Esophagus squamous epithelium (tissue), 5 donors: ENCODE measurements at regions not wholly inside any gene's neighbourhood (a gene's known extent, or its start where the extent isn't known, plus 50 kb on each side); places are given as distances from the start of the nearest gene placed in this dataset.

ENCODE experiments used
- DNase-seq: peaks from one replicate; lab custom pipeline; 2025; lab: John Stamatoyannopoulos, UW
- H3K27ac ChIP-seq, 4 donors: fragments of 200-600 bp; sonication (generic); one replicate each; pipeline ENCODE4 v1.5.1; 2016 to 2019; ENCODE audit warnings: mild to moderate bottlenecking in 1 of 4
- H3K27me3 ChIP-seq, 4 donors: fragments of 200-600 bp; sonication (generic); 1 replicate in 3 of 4; 2 replicates in 1 of 4; pipeline versions ENCODE4 v1.5.1 to v1.6.0; 2017 to 2021; ENCODE audit warnings: antibody characterized with exemption in 1 of 4
- H3K36me3 ChIP-seq, 3 donors: fragments of 200-600 bp; sonication (generic); one replicate each; pipeline ENCODE4 v1.5.1; 2016 to 2019
- H3K4me1 ChIP-seq, 3 donors: fragments of 200-600 bp; sonication (generic); one replicate each; pipeline ENCODE4 v1.5.1; 2017 to 2019
- H3K4me3 ChIP-seq, 4 donors: fragments of 200-600 bp; sonication (generic); 1 replicate in 3 of 4; 2 replicates in 1 of 4; pipeline ENCODE4 v1.5.1; 2016 to 2019; ENCODE audit warnings: mild to moderate bottlenecking in 2 of 4, moderate library complexity in 1 of 4
- H3K9me3 ChIP-seq, 3 donors: fragments of 200-600 bp; sonication (generic); one replicate each; pipeline ENCODE4 v1.5.1; 2016 to 2019
- POLR2A ChIP-seq, 4 donors: fragments of 450-650 bp; IDR thresholded peaks; one replicate each; pipeline ENCODE4 v1.6.1; 2017; ENCODE audit warnings: antibody characterized with exemption in 4 of 4, mild to moderate bottlenecking in 4 of 4, moderate library complexity in 3 of 4
- WGBS, 2 donors: methylation state at CpG; one replicate each; pipeline ENCODE4 v1.1.5; 2018; 5-methylcytosine and 5-hydroxymethylcytosine counted together
- intact Hi-C: fragments of 100-400 bp; cut with DNase I; formaldehyde crosslinking; loops from one replicate; pipeline ENCODE4 v1.15.0; 2022
- TF ChIP-seq, protein P1 (sequence below), 6 experiments: fragments of 450-650 bp in 4 of 6; fragments of 200-600 bp in 2 of 6; sonication (generic) in 2 of 6; IDR thresholded peaks; one replicate each; pipeline ENCODE4 v1.5.1; 2016 to 2019; ENCODE audit warnings: antibody characterized with exemption in 6 of 6, mild to moderate bottlenecking in 4 of 6, moderate library complexity in 4 of 6
- donor health status: DM: yes; HTN: yes; CAD: no.

DNA sequence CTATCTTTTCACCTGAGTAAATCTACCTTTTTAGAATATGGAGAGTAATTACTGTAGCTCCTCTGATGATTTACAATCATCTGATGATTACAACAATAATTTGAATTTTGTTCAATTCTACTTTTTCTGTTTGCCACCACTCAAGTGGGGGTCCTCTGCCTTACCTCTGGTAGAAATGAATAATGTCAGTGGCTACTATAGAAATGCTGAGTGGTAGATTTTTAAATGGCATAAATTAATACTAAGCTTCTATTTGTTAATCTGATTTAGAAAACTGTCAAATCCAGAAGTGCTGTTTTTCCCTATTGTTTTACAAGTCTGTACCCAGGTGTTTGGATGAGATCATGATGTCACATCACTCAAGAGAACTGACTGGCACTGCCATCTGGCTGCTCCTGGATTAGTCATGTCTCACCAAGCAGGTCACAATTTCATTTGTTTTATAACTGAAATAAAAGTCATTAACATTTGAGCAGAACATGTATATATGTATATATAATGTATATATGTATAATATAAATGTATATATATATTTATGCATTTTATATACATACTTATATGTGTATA lies 494.8 kb downstream of the TBC1D4 start:
- Histone ChIP-seq H3K9me3 (no peaks in the 10 kb centered on the region), H3K4me3 (no peak overlapping the region), H3K36me3 (no peaks in the 10 kb centered on the region), H3K27ac (no peak overlapping the region), H3K27me3 (no peaks in the 10 kb centered on the region), H3K4me1 (no peaks in the 10 kb centered on the region)
- intact Hi-C loops = no loop called here
- TF ChIP-seq POLR2A (IDR thresholded peaks at IDR 0.05) = no peak
- TF ChIP-seq, protein P1, sequence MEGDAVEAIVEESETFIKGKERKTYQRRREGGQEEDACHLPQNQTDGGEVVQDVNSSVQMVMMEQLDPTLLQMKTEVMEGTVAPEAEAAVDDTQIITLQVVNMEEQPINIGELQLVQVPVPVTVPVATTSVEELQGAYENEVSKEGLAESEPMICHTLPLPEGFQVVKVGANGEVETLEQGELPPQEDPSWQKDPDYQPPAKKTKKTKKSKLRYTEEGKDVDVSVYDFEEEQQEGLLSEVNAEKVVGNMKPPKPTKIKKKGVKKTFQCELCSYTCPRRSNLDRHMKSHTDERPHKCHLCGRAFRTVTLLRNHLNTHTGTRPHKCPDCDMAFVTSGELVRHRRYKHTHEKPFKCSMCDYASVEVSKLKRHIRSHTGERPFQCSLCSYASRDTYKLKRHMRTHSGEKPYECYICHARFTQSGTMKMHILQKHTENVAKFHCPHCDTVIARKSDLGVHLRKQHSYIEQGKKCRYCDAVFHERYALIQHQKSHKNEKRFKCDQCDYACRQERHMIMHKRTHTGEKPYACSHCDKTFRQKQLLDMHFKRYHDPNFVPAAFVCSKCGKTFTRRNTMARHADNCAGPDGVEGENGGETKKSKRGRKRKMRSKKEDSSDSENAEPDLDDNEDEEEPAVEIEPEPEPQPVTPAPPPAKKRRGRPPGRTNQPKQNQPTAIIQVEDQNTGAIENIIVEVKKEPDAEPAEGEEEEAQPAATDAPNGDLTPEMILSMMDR (IDR thresholded peaks at IDR 0.05) = no peak
- DNase-seq = no peak

DNA sequence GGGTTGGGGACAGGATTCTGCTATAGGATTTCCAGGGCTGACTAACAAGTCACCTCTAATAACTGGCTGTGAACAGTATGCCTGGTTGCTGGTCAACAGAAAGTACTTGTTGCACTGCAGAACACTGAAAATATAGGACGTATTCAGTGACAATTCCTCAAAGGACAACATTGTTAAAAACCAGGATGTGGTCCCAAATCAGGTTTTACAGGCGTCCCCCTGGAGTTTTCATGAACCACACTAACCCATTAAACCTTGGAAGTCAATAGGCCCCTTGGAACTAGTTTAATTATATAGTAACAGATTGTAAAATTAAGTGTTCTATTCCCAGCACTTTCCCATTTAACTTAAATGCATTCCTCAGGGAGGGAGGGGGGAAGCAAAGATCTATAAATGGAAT lies 495.4 kb downstream of the TBC1D4 start:
- no peaks in the 10 kb centered on the region for H3K27me3 ChIP-seq
- H3K9me3 ChIP-seq = no peaks in the 10 kb centered on the region
- H3K27ac ChIP-seq = no peak overlapping the region
- no peaks in the 10 kb centered on the region for H3K4me1 ChIP-seq
- TF ChIP-seq, protein P1 (IDR thresholded peaks at IDR 0.05) = no peak
- TF ChIP-seq POLR2A (IDR thresholded peaks at IDR 0.05) = no peak
- DNase-seq = no peak
- H3K4me3 ChIP-seq = no peak overlapping the region
- intact Hi-C loops = no loop called here
- 55 to 72% methylated on average over 2 of the region's 2 CpGs for WGBS, 2 donors
- no peaks in the 10 kb centered on the region for H3K36me3 ChIP-seq

DNA sequence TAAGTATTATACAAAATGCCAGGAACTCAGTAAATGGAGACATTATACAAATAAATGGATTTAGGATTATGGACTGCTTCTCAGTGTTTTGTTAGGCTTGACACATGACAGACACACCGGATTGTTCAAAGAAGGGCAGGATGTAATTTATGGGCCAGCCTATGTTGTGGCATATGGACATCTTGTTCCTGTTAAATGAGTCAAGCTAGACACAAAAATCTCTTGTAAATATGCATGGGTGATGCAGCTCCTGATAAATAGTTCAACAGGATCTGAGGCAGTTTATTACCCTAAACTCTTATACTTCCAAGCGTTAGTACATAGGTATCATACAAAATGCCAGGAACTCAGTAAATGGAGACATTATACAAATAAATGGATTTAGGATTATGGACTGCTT lies 502.3 kb downstream of the TBC1D4 start:
- no peaks in the 10 kb centered on the region for H3K27me3 ChIP-seq
- TF ChIP-seq POLR2A (IDR thresholded peaks at IDR 0.05) = no peak
- TF ChIP-seq, protein P1 (IDR thresholded peaks at IDR 0.05) = no peak
- H3K36me3 ChIP-seq = no peaks in the 10 kb centered on the region
- intact Hi-C loops = no loop called here
- no peak overlapping the region for H3K27ac ChIP-seq
- H3K4me1 ChIP-seq = no peaks in the 10 kb centered on the region
- DNase-seq = no peak
- no peaks in the 10 kb centered on the region for H3K9me3 ChIP-seq
- no peak overlapping the region for H3K4me3 ChIP-seq
- WGBS, 2 donors = 54 to 79% methylated on average over 2 of the region's 2 CpGs

DNA sequence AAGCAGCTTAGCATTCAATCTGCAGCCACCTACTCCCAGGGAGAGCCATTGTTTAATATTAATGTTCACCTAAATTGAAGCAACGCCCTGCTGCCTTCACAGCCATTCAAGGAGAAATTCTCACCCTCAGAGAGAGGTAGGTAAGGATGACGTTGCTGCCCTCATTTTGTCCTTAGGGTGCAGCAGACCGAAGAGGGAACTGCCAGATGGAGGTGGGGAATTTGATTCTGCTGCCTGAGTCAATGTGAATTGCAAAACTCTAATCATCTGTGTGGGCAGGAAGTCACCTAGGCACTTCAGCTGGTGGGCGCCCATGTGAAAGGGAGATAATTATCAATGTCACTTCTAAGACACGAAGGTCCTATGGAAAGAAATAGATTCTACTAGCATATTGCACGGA lies 503.4 kb downstream of the TBC1D4 start:
- H3K4me1 ChIP-seq = no peaks in the 10 kb centered on the region
- 54 to 62% methylated on average over 4 to 6 of the region's 6 CpGs for WGBS, 2 donors
- no peak for DNase-seq
- no peak overlapping the region for H3K27ac ChIP-seq
- no peak overlapping the region for H3K4me3 ChIP-seq
- TF ChIP-seq, protein P1 (IDR thresholded peaks at IDR 0.05) = no peak
- no peak for TF ChIP-seq POLR2A (IDR thresholded peaks at IDR 0.05)
- no peaks in the 10 kb centered on the region for H3K36me3 ChIP-seq
- intact Hi-C loops = no loop called here
- no peaks in the 10 kb centered on the region for H3K27me3 ChIP-seq
- H3K9me3 ChIP-seq = no peaks in the 10 kb centered on the region

DNA sequence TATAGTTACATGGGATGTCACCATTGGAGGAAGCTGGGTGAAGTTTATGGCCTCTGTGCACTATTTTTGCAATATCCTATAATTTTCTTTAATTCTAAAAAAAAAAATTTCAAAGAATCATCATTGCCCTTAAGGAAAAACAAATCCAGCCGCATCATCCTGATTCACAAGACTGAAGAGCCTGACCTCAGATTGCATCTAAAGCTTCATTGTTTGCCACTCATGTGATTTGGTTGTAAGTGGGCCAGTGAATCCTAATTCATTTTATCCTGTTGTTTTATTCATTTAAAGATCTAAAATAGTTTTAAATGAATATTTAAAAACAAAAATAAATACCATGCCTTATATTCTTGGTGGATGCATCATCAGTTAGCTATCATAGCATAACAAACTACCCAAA lies 504.5 kb downstream of the TBC1D4 start:
- TF ChIP-seq, protein P1 (IDR thresholded peaks at IDR 0.05) = no peak
- no peak for TF ChIP-seq POLR2A (IDR thresholded peaks at IDR 0.05)
- DNase-seq = no peak
- H3K36me3 ChIP-seq = no peaks in the 10 kb centered on the region
- 67 to 80% methylated on average over 1 of the region's 1 CpG for WGBS, 2 donors
- no peak overlapping the region for H3K4me3 ChIP-seq
- H3K4me1 ChIP-seq = no peaks in the 10 kb centered on the region
- no peak overlapping the region for H3K27ac ChIP-seq
- intact Hi-C loops = no loop called here
- no peaks in the 10 kb centered on the region for H3K27me3 ChIP-seq
- H3K9me3 ChIP-seq = no peaks in the 10 kb centered on the region
